Activated naive CD8-positive, alpha-beta T cell treated with anti-CD3 and anti-CD28 coated beads, Interleukin-2, amount 50 U/mL, for 24 hours (primary cell): ENCODE measurements at regions not wholly inside any gene's neighbourhood (a gene's known extent, or its start where the extent isn't known, plus 50 kb on each side); places are given as distances from the start of the nearest gene placed in this dataset.

Source experiments
- ATAC-seq: fragments of 150-1000 bp; cut with Tn5 transposase; one replicate; pipeline ENCODE4 v1.10.0; 2021
- DNase-seq: peaks from one replicate; pipeline ENCODE4 v3.0.0; 2021
- H3K27ac Mint-ChIP-seq: one replicate; pipeline ENCODE4 v1.8.0; 2021; ENCODE audit warnings: mild to moderate bottlenecking, mixed read lengths
- H3K27me3 Mint-ChIP-seq: one replicate; pipeline ENCODE4 v1.8.0; 2021; ENCODE audit warnings: mixed read lengths
- H3K36me3 Mint-ChIP-seq: one replicate; pipeline ENCODE4 v1.8.0; 2021; ENCODE audit warnings: low read depth, mixed read lengths
- H3K4me1 Mint-ChIP-seq: one replicate; pipeline ENCODE4 v1.8.0; 2021; ENCODE audit warnings: mixed read lengths
- H3K4me3 Mint-ChIP-seq: one replicate; pipeline ENCODE4 v1.8.0; 2021; ENCODE audit warnings: mild to moderate bottlenecking, moderate library complexity, mixed read lengths
- H3K9me3 Mint-ChIP-seq: one replicate; pipeline ENCODE4 v1.8.0; 2021; ENCODE audit warnings: mixed read lengths

DNA sequence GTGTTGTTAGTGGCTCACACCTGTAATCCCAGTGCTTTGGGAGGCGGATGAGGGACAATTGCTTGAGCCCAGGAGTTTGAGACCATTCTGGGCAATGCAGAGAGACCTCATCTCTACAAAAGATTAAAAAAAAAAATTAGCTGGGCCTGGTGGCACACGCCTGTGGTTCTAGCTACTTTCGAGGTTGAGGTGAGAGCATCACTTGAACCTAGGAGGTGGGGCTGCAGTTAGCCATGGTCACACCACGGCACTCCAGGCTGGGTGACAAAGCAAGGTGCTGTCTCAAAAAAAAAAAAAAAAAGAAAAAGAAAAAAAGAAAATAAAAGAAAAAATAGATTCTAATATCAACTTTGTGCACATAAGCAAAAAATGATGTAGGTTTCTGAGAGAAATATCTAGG, 1492.5 kb upstream of the TMEFF2 start:
- DNase-seq (no peak), ATAC-seq (no peak)
- H3K36me3 Mint-ChIP-seq, result no peaks in the 10 kb centered on the region
- no peak overlapping the region for H3K27ac Mint-ChIP-seq
- no peak overlapping the region for H3K4me3 Mint-ChIP-seq
- H3K4me1 Mint-ChIP-seq, result no peaks in the 10 kb centered on the region
- no peaks in the 10 kb centered on the region for H3K9me3 Mint-ChIP-seq
- H3K27me3 Mint-ChIP-seq, result no peaks in the 10 kb centered on the region

DNA sequence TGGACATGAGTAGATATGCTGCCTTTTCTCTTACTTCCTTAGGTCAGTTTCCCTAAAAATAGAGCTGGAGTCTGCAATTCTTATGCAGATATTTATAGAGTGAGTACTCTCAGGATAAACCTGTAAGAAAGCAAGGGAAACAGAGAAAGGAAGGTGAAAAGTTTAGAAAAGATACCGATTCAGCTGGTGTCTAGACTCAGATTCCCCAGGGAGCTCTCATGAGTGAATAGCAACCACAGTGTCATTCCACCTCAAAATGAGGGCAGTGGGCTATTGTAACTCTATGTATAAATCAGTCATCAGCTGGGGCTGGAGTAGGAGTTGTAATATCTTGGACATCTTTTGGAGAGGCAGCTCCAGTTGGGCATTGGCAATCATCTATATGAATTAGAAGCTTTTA, 1485.1 kb upstream of the TMEFF2 start:
- no peak for DNase-seq
- Mint-ChIP-seq H3K4me3 (no peak overlapping the region), H3K27me3 (no peaks in the 10 kb centered on the region), H3K27ac (no peak overlapping the region), H3K36me3 (no peaks in the 10 kb centered on the region), H3K4me1 (no peaks in the 10 kb centered on the region), H3K9me3 (no peaks in the 10 kb centered on the region)
- no peak for ATAC-seq

DNA sequence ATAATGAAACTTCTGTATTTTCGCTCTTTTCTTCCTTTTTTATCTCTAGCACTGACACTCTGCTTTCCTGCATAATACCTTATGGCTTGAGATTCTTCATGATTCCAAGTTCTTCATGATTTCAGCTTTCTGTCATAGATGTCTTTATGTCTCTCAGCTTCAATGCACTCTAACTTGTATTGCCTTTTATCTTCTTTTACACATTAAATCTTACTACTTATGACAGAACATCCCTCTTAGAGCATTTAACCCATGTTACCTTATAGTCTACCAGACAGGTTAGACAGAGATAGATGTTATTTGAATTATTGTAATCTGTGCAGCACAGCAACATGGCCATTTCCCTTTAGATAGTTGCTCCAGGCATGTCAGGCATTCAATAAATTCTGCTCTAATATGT, 1475.7 kb upstream of the TMEFF2 start:
- H3K9me3 Mint-ChIP-seq, result no peaks in the 10 kb centered on the region
- DNase-seq (no peak), ATAC-seq (no peak)
- H3K4me1 Mint-ChIP-seq, result no peaks in the 10 kb centered on the region
- H3K4me3 Mint-ChIP-seq, result no peak overlapping the region
- no peak overlapping the region for H3K27ac Mint-ChIP-seq
- no peaks in the 10 kb centered on the region for H3K27me3 Mint-ChIP-seq
- H3K36me3 Mint-ChIP-seq, result no peaks in the 10 kb centered on the region

DNA sequence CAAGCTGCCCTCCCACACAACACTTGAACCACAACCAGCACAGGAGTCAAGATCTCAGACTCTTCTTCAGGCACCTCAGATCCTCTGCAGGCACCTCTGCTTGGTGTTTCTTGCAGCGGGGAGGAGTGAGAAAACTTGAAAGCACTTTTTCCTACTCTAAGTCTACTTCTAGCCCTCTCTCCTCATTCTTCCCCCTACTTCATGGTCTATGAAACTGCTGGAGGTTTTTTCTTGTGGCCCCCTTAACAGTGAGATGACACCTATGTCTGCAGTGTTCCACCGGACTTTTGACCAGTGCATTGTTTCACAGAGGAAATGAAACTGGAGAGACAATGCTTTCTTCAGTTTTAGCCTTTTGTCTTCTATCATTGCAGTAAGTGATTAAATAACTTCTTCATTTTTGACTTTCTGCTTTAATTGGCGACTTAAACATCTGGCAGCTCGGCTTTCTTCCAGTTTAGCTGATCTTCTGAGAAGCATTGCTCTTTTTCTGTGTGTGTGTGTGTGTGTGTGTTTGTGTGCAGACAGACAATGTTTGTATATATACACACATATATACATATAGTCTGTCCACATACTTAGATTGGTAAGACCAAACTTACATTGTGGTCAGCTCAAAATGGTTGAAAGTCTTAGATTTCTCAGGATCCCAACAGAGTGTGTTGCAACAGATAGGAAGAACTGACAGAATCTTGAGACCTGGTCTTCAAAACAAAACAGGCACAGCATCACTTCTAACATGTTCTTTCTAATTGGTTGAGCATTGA, 1474.0 kb upstream of the TMEFF2 start:
- Mint-ChIP-seq H3K36me3 (no peaks in the 10 kb centered on the region), H3K27me3 (no peaks in the 10 kb centered on the region), H3K4me1 (no peaks in the 10 kb centered on the region), H3K9me3 (no peaks in the 10 kb centered on the region), H3K27ac (no peak overlapping the region), H3K4me3 (no peak overlapping the region)
- ATAC-seq (no peak), DNase-seq (no peak)

- Mint-ChIP-seq H3K4me1 (no peaks in the 10 kb centered on the region), H3K9me3 (peaks cover 12% of the 10 kb centered on the region), H3K4me3 (no peak overlapping the region), H3K27ac (no peak overlapping the region), H3K36me3 (no peaks in the 10 kb centered on the region), H3K27me3 (no peaks in the 10 kb centered on the region)
- ATAC-seq, result no peak
- no peak for DNase-seq
Observed at GRCh38 chr2:193627927-193628272, 1433.2 kb upstream of the TMEFF2 start.

- Mint-ChIP-seq H3K4me3 (no peak overlapping the region), H3K4me1 (no peaks in the 10 kb centered on the region), H3K9me3 (peaks cover 12% of the 10 kb centered on the region), H3K27ac (no peak overlapping the region), H3K27me3 (no peaks in the 10 kb centered on the region), H3K36me3 (no peaks in the 10 kb centered on the region)
- ATAC-seq (no peak), DNase-seq (no peak)
Observed at GRCh38 chr2:193627187-193627926, 1432.6 kb upstream of the TMEFF2 start.

DNA sequence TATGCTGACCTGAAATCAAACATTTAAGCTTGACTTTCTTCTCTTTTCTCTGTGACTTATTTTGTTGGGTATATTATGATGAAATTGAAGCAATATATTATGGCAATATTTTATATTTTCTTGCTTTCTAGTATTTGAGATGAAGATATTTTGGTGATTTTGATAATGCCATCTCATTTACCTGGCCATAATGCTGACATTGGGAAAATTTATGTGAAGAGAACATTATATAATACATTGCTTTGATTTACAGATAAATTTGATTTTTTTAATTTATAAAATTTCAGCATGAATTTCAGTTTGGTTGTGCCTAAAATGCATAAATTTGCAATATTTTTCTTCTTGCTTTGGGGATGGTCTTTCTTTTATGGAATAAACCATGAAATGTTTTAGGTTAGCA, 1413.7 kb upstream of the TMEFF2 start:
- Mint-ChIP-seq H3K27ac (no peak overlapping the region), H3K4me3 (no peak overlapping the region), H3K9me3 (peaks cover 7% of the 10 kb centered on the region), H3K4me1 (no peaks in the 10 kb centered on the region), H3K27me3 (no peaks in the 10 kb centered on the region), H3K36me3 (no peaks in the 10 kb centered on the region)
- ATAC-seq (no peak), DNase-seq (no peak)

DNA sequence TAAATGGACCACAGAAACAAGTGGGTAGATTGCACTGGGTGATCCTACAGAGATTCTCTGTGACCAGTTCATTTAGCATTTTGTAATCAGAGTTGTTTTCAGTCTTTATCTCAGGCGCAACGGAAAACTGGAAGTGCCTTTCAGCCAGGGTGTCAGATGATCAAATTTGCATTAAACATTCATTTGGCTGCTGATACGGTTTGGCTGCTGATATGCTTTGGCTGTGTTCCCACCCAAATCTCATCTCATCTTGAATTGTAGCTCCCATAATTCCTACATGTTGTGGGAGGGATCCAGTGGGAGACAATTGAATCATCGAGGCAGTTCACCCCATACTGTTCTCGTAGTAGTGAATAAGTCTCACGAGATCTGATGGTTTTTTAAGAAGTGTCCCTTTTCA, 1396.1 kb upstream of the TMEFF2 start:
- Mint-ChIP-seq H3K27me3 (no peaks in the 10 kb centered on the region), H3K4me1 (no peaks in the 10 kb centered on the region), H3K36me3 (no peaks in the 10 kb centered on the region), H3K4me3 (no peak overlapping the region), H3K27ac (no peak overlapping the region), H3K9me3 (peaks cover 23% of the 10 kb centered on the region)
- no peak for DNase-seq
- no peak for ATAC-seq

DNA sequence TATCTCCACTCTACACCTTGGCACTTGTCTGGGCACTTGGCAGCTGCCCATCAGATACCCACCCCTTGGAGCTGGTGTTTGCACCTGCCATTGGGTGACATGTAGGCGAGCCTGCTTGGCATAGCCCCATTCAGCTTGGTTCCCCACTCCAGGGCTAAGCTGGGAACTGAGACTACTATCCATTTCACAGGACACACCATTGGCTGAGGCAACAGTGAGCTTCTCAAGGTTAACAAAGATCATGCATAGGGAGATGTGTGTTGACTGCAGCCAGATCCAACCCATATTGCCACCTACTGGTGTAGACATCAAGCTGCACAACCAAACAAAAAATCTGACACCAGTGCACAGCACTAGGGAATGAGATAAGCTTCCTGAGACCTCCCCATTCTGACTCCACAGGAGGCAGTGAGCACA, 1389.8 kb upstream of the TMEFF2 start:
- Mint-ChIP-seq H3K27ac (no peak overlapping the region), H3K4me3 (no peak overlapping the region), H3K27me3 (no peaks in the 10 kb centered on the region), H3K4me1 (no peaks in the 10 kb centered on the region), H3K36me3 (no peaks in the 10 kb centered on the region), H3K9me3 (peaks cover 5% of the 10 kb centered on the region)
- peak; percentile 46 for ATAC-seq
- no peak for DNase-seq

DNA sequence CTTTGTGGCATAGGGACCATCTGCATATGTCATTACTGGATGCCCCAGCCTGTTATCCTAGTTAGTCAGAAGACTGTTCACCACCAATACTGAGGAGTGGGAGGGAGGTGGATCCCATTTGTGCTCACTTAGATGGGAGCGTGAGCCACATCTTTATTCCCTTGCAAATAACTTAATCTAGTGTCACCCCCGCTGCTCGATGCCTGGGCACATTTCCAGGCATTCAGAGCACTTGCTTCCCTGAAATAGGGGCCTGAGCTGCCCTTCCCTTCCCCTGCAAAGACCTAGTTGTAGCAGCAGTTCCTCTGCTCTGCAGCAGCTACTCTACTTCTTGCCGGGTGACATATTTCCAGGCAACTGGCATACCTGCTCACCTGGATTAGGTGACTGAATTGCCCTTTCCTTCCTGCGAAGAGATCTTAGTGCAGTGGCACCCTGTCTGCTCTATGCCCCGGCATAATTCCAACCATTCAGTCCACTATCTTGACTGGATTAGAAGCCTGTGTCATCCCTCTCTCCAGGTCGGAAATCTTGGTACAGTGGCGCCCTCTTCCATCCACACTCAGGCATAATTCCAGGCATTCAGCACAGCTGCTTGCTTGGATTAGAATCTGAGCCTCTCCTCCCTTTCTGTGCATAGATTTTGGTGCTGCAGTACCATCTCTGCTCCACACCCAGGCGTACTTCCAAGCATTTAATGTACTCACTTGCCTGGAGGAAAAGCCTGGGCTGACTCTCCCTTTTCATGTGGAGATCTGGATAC, 1389.1 kb upstream of the TMEFF2 start:
- Mint-ChIP-seq H3K4me3 (no peak overlapping the region), H3K4me1 (no peaks in the 10 kb centered on the region), H3K27ac (no peak overlapping the region), H3K9me3 (peaks cover 5% of the 10 kb centered on the region), H3K36me3 (no peaks in the 10 kb centered on the region), H3K27me3 (no peaks in the 10 kb centered on the region)
- no peak for DNase-seq
- ATAC-seq, result no peak

- Mint-ChIP-seq H3K27ac (no peak overlapping the region), H3K4me3 (no peak overlapping the region), H3K4me1 (no peaks in the 10 kb centered on the region), H3K36me3 (no peaks in the 10 kb centered on the region), H3K9me3 (peaks cover 4% of the 10 kb centered on the region), H3K27me3 (no peaks in the 10 kb centered on the region)
- DNase-seq (no peak), ATAC-seq (no peak)
Observed at GRCh38 chr2:193581807-193582206, 1387.1 kb upstream of the TMEFF2 start.

DNA sequence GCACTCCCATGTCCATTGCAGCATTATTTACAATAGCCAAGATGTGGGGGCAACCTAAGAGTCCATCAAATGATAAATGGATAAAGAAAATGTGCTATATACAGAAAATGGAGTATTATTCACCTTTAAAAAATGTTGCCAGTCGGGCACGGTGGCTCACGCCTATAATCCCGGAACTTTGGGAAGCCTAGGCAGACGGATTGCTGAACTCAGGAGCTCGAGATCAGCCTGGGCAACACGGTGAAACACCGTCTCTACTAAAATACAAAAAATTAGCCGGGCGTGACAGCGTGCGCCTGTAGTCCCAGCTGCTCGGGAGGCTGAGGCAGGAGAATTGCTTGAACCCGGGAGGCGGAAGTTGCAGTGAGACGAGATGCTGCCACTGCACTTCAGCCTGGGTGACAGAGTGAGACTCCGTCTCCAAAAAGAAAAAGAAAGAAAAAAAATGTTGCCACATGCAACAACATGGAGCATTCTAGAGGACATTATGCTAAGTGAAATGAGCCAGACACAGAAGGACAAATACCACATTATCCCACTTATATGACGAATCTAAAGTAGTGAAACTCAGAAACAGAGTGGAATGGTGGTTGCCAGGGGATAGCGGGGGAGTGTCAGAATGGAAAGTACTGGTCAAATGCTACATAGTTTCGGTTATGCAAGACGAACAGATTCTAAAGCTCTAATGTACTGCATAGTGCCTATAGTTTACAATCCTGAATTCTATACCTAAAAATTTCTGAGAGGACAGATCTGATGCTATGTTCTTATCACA, 1385.6 kb upstream of the TMEFF2 start:
- Mint-ChIP-seq H3K4me1 (no peaks in the 10 kb centered on the region), H3K27ac (no peak overlapping the region), H3K4me3 (no peak overlapping the region), H3K36me3 (no peaks in the 10 kb centered on the region), H3K9me3 (peaks cover 4% of the 10 kb centered on the region), H3K27me3 (no peaks in the 10 kb centered on the region)
- DNase-seq, result no peak
- ATAC-seq, result peak; percentile 33

GRCh38 chr2:193566886-193567285, 1372.2 kb upstream of the TMEFF2 start:
- Mint-ChIP-seq H3K4me3 (no peak overlapping the region), H3K9me3 (peaks cover 13% of the 10 kb centered on the region), H3K4me1 (no peaks in the 10 kb centered on the region), H3K27me3 (no peaks in the 10 kb centered on the region), H3K36me3 (no peaks in the 10 kb centered on the region), H3K27ac (no peak overlapping the region)
- DNase-seq (no peak), ATAC-seq (no peak)

GRCh38 chr2:193566276-193566675, 1371.5 kb upstream of the TMEFF2 start:
- Mint-ChIP-seq H3K4me1 (no peaks in the 10 kb centered on the region), H3K36me3 (no peaks in the 10 kb centered on the region), H3K9me3 (peaks cover 13% of the 10 kb centered on the region), H3K27me3 (no peaks in the 10 kb centered on the region), H3K27ac (no peak overlapping the region), H3K4me3 (no peak overlapping the region)
- no peak for DNase-seq
- no peak for ATAC-seq
